ENCODE measurements at regions not wholly inside any gene's neighbourhood (a gene's known extent, or its start where the extent isn't known, plus 50 kb on each side); places are given as distances from the start of the nearest gene placed in this dataset.

DNA sequence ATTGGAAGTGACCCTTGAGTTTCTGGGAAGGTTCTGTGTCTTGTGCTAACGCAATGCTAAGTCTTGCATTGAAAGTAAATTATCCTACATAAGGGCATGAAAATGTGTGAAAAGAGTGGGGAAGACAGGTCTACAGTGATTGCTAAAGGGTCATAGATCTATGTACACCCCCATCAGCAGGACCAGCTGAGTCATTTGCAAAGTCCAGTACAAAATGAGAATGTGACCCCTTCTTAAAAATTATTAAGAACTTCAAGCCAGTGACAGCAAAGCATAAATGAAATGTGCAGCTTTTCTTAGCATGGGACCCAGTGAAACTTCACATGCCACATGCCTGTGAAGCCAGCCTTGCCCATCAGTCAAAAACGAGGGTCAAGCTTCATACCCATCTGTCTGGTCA, 640.7 kb upstream of the MKI67 start:
- DNase-seq (ENCODE audit: low spot score) = no peak
- in situ Hi-C loops (cut with MboI; ENCODE audit: low sequenced_read_pairs, unreplicated experiment) = no loop called here
- TF ChIP-seq, protein P1, sequence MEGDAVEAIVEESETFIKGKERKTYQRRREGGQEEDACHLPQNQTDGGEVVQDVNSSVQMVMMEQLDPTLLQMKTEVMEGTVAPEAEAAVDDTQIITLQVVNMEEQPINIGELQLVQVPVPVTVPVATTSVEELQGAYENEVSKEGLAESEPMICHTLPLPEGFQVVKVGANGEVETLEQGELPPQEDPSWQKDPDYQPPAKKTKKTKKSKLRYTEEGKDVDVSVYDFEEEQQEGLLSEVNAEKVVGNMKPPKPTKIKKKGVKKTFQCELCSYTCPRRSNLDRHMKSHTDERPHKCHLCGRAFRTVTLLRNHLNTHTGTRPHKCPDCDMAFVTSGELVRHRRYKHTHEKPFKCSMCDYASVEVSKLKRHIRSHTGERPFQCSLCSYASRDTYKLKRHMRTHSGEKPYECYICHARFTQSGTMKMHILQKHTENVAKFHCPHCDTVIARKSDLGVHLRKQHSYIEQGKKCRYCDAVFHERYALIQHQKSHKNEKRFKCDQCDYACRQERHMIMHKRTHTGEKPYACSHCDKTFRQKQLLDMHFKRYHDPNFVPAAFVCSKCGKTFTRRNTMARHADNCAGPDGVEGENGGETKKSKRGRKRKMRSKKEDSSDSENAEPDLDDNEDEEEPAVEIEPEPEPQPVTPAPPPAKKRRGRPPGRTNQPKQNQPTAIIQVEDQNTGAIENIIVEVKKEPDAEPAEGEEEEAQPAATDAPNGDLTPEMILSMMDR (IDR thresholded peaks at IDR 0.05; ENCODE audit: borderline replicate concordance, control extremely low read depth, extremely low read depth, insufficient read depth, missing control alignments) = no peak

DNA sequence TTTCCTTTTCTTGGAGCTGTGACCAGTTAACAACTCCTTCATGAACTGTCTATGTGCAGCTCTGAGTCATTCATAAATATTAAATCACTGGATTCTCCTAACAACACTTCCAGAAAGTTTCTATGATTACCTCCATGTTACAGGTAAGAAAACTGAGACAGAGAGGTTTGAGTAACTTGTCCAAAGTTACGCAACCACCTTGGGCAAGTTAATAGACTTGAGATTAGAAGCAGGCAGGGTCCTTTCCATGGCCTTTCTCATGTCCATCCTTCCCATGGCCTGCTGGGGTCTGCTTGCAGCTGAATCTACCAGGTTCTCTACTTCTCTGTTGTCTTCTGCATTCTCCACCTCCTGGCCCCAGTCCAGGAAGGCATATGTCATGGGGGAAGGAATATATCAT, 648.8 kb upstream of the MKI67 start:
- TF ChIP-seq, protein P1 (IDR thresholded peaks at IDR 0.05; ENCODE audit: borderline replicate concordance, control extremely low read depth, extremely low read depth, insufficient read depth, missing control alignments) = no peak
- in situ Hi-C loops (cut with MboI; ENCODE audit: low sequenced_read_pairs, unreplicated experiment) = no loop called here
- no peak for DNase-seq (ENCODE audit: low spot score)

DNA sequence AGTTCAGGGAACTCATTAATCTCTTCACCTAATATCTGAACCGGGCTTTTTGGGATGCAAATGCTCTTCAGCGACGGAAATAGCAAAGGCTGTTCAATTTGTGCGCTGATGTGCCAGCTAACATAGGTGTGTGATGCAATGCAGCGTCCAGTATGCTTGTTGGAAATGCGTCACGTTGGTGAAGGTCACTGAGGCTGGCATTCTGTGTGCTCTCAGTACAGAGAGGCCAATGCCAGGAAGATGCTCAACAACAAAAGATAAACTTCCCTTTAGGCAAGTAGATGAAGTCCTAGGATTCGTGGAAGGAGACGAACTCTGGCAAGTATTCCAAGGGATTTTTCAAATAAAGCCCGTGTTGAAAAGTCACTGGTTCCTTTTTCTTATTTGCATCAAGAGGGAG, 649.5 kb upstream of the MKI67 start:
- in situ Hi-C loops (cut with MboI; ENCODE audit: low sequenced_read_pairs, unreplicated experiment) = no loop called here
- TF ChIP-seq, protein P1 (IDR thresholded peaks at IDR 0.05; ENCODE audit: borderline replicate concordance, control extremely low read depth, extremely low read depth, insufficient read depth, missing control alignments) = no peak
- DNase-seq (ENCODE audit: low spot score) = no peak

DNA sequence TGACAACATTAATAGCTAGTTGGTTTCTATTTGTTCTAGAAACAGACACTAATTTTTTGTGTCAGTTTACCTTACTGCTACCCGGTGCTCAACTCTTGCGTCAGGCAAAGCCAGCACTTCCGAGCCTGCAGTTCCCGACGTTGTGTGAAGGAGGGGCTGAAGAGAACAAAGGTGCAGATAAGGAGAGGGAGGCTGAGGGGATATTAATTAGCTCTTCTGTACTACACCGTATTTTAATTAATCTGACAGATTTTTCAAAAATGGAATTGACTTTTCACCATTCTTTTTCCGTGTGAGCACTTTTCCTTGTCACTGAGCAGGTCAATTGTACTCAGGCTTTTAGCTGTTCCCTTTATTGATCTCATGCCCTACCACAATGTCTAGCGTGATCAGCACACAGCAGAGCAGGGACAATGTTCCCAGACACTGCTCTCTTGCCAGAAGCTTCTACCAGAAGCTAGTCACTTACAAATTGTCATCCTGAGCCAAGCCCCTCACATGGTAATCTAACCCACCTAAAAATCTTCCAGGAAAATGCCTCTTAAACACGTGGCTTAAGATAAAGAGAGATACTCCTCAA, 650.5 kb upstream of the MKI67 start:
- TF ChIP-seq, protein P1 (IDR thresholded peaks at IDR 0.05; ENCODE audit: borderline replicate concordance, control extremely low read depth, extremely low read depth, insufficient read depth, missing control alignments) = no peak
- no peak for DNase-seq (ENCODE audit: low spot score)
- in situ Hi-C loops (cut with MboI; ENCODE audit: low sequenced_read_pairs, unreplicated experiment) = no loop called here

DNA sequence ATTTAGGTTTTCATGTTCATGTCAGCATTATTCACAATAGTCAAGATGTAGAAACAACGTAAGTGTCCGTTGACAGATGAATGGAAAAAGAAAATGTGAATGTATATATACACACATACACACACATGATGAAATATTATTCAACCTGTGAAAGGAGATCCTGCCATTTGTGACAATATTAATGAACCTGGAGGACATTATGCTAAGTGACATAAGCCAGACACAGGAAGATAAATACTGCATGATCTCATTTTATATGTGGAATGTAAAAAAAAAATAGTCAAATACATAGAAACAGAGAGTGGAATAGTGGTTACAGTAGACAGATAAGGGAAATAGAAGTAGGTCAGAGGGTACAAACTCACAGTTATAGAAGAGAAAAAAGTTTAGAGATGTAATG, 651.1 kb upstream of the MKI67 start:
- in situ Hi-C loops (cut with MboI; ENCODE audit: low sequenced_read_pairs, unreplicated experiment) = no loop called here
- TF ChIP-seq, protein P1 (IDR thresholded peaks at IDR 0.05; ENCODE audit: borderline replicate concordance, control extremely low read depth, extremely low read depth, insufficient read depth, missing control alignments) = no peak
- no peak for DNase-seq (ENCODE audit: low spot score)

DNA sequence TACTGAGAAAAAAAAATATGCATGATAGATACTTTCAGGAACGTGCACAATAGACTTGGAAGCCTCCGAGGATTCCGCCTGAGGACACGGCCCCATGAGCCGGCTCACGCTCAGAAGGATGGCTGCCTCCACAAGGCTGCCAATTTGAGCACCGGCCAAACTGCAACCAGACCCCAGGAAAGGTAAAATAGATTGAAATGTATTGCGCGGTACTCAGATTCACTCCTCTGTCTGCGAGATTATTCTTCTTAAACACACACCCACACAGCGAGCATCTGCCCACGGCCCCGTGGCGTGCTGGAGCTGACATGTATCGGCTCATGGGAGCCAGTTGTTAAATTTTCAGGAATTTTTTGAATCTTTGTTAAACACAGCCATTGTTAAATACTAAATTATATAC, 653.2 kb upstream of the MKI67 start:
- DNase-seq (ENCODE audit: low spot score) = no peak
- in situ Hi-C loops (cut with MboI; ENCODE audit: low sequenced_read_pairs, unreplicated experiment) = no loop called here
- TF ChIP-seq, protein P1 (IDR thresholded peaks at IDR 0.05; ENCODE audit: borderline replicate concordance, control extremely low read depth, extremely low read depth, insufficient read depth, missing control alignments) = no peak
